ENCODE measurements at regions not wholly inside any gene's neighbourhood (a gene's known extent, or its start where the extent isn't known, plus 50 kb on each side); places are given as distances from the start of the nearest gene placed in this dataset.
"Not testable (repeated sequence)": the region's sequence is repeated elsewhere in the genome, so short reads cannot be mapped to it uniquely, and the experiment has no call there.

DNA sequence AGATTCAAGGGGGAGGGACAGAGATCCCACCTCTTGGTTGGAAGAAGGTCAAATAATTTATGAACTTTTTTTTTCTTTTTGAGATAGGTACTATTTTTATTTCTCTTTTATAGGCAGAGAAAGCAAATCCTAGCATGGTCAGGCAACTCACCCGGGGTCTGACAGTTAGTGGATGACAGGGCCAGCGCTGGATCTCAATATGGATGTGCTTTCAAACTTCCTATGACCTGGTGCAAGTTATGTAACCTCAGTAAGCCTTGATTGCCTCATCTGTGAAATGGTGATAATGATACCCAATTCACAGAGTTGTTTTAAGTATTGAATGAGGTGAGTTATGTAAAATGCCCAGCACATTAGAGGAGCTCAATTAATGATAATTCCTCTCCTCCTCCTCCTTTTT, 86.8 kb upstream of the MEF2A start:
- intact Hi-C loops (cut with DNase I), result loop anchor here in 1 of 2 donors (10.0 kb wide), 1 partner anchor 86 kb away; the partner anchor contains the start of gene MEF2A
- no peak for DNase-seq (ENCODE audit: low spot score)

DNA sequence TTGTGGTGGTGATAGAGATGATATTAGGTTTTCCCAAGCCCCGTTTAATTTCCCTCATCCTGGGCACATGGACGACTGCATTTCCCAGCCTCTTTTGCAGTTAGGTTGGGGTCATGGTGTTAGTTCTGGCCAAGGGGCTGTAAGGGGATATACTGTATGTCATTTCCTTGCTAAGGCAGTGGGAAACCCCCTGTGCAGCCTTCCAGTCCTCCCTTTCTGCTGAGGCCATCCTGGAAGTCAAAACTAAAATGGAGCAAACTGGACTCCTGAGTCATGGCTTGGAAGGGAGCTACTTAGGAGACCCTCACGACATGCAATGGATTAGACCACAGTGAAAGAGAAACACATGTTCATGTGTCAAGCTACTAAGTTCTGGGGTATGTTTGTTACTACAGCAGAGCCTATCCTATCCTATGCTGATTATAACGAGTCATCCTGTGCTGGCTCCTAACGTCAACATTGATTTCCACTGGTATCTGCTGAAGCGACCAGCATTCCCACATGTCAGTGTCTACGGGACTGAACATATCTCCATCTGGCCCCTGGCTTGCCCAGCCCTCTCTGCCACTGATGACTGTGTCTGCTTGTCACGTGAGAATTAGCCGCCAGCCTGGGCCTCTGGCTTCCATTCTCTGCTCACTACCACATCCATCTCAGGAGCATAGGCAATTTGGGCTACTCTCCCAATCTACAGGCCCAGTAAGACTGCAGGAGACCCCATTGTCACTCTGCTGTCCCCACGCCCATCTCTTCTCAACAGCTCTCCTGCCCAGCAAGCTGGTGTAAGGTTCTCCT, 85.6 kb upstream of the MEF2A start:
- intact Hi-C loops (cut with DNase I), result no loop called here
- no peak for DNase-seq (ENCODE audit: low spot score)

DNA sequence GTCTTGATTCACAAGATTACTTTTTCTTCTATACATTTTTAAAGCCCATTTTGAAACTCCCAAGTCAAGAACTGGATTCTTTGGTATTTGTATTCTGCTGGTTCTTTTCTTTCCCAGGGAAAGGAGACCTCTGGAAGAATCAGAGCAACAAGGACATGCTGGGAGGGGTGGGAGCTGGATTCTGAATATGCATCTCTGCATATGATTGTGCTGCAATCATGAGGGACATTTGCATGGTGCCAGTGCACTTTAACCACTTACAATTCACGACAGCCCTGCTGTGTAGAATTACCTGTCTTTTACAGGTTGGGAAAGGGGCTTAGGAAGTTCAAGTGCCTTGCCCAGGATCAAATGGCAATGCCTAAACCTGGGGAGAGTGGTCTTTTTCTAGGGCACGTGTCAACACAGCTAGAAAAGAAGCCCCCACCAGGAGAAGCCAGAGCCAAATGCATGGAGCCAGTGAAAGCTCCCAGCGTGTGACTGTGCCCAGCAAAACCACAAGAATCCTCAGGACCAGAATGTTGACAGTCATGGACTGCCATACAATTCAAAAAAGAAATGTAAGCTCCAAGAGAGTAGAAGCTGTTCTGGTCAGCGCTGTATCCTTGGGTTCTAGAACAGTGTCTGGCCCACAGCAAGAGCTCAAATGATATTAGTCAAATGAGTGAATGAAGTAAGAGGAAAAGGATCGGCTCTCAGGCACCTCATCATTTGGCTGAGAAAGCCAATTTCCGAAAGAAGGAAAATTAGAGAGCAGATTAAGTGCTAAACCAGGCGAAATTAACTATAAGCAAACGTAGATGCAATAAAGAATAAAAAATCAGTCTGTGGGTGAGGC, 84.5 kb upstream of the MEF2A start:
- no peak for DNase-seq (ENCODE audit: low spot score)
- intact Hi-C loops (cut with DNase I), result no loop called here

DNA sequence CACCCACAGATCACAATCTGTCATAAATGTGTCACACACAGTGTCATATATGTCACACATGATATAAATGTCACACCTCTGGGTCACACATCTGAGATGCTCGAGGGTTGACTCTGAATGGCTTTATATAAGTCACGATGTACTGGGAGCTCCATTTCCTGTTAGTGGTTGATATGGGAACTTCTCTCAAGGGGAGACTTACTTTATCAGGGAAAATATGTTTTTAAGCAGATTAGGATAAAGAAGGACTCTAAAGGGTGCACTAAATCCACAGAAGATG, 83.9 kb upstream of the MEF2A start:
- no peak for DNase-seq (ENCODE audit: low spot score)
- intact Hi-C loops (cut with DNase I), result no loop called here

DNA sequence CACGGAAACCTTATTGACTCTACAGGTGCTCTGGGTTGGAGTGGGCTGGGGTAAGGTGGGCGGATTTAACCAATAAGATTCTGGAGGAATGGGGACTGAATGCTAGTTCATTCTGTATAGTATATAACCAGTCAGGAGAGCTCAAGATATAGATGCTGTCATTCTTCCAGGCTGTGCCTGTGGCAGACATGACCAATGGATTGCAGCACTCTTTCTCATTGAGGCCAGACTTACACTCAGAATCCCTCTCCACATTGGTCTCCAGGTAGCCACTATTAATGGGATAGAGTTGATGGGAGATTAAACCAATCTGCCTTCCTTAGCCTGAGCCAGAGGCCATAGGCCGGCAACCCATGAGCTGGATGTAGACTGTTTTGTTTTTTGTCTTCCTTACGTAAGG, 82.8 kb upstream of the MEF2A start:
- intact Hi-C loops (cut with DNase I), result no loop called here
- no peak for DNase-seq (ENCODE audit: low spot score)

DNA sequence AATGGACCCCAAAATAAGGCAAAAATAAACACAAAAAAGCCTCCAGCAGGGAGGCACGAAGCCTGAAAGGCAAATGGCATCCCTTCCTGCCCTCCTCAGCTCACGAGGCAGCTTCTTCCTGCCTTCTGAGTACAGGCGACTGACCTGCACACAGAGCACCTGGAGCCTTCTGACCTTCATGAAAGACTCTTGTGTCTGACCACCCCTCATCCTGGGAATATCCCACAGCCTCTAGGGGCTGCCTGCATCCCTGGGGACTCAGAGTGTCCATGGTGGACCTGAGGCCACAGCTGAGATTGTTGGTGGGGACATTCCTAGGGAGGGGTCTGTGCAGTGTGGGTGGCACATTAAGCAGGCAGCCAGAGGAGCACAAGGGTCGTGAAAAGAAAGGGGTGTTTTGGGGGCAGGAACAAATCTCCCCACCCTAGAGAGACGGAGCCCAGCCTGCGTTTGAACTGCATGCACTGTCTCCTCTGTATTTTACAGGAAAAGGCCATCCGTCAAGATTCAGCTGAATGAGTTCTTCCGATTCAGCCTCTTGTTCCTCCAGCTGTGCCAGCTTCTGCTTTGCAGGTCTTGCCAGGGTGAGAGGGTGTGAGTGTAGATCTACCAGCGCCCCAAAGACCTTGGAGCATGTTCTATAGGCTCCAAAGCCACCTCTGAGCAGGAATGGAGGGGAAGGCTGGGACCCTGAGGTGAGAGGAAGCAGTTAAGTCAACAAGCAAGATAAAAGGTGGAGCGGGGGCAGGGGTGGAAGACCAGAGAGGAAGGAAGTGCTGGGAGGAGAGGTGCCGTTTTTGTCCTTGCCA, 80.4 kb upstream of the MEF2A start:
- DNase-seq (ENCODE audit: low spot score), result no peak
- intact Hi-C loops (cut with DNase I), result no loop called here

DNA sequence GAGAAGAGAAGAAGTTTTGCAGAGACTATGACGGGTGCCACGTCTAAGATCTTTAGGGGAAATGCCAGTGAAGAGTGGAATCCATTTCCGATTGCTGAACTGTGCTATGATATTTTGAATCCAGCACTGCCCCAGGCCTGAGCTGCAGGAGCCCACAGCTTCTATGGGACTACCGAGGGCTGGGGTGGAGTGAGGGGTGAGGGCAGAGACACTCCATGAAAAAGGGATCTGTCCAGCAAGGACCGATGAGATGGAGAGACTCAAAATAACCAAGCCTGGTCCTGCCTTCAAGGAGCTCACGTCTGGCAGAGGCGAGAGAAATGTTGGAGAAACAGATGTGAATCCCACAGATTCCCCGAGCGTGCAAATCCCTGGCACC, 79.8 kb upstream of the MEF2A start:
- intact Hi-C loops (cut with DNase I), result no loop called here
- DNase-seq (ENCODE audit: low spot score), result no peak

DNA sequence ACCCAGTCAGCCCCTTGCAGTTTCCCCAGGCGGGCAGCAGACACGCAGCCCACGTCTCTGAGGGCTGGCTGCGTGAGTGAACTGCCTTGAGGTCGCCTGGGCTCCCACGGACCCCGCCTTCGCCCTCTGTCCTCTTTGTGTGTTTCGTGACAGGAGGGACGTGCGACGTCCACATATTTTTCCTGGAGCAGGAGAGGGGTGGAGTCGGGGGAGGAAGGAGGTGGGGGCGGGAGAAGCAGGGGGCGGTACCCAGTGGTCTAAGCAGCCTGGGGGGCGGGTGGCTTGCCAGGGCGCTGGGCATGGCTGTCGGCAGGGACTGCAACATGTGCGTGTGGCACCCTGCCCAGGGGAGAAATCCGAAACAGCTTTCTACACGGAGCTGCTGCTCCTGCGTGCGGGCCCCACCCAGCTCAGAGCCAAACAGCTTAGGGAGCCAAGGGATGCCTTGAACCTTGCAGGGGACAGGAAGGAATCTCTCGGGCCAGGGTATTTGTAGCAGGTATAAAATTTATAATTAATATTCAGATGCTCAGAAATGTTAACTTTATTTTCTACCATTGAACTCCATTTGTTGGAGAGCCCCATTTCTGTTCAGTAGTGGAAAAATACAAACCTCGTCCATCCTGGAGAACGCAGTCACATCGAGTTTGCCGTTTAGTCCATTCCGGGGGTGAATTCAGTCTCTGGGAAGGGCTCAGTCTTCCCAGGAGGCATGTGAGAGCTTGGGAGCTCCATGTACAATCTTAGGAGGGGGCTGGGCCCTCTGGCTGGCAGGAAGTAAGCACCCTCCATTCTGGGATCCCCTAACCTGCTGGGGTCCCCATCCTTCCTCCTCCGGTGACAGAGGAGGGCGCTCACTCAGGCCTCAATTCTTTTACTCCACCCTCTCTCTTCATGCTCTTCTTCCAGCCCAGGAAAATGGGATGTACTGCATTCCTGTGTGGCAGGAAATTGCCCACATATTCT, 79.1 kb upstream of the MEF2A start:
- DNase-seq (ENCODE audit: low spot score), result peak; percentile 93
- intact Hi-C loops (cut with DNase I), result no loop called here

DNA sequence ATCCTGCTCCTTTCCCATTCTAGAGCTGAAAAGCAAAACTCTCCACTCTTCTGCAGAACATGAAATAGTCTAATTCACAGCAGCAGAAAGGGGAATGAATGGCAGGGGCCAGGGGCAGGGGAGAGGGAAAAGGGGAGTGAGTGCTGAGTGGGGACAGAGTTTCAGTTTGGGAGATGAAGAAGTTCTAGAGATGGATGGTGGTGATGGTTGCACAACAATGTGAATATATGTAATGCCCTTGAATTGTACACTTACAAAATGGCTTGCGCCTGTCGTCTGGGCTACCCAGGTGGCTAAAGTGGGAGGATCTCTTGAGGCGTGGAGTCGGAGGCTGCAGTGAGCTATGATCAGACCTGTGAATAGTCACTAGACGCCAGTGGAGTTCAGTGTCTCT, 78.5 kb upstream of the MEF2A start:
- intact Hi-C loops (cut with DNase I), result no loop called here
- DNase-seq (ENCODE audit: low spot score), result no peak

DNA sequence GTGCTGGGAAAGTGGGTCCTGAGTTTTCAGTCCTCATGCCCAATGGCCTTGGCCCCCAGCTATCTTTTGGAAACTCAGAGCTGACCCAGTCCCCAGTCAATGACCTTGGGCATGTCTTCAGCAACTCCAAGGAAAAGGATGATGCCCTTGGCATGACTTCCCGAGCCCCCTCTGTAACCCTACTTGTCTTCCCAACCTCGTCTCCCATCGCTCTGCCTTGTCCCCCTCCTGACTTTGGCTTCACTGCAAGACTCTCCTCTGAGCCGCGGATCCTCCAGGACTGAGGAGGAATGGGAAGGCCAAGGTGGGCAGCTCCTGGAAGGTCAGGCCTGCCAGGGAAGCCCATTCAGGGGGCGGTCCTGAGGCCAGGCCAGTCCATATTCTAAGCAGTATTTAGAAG, 73.5 kb upstream of the MEF2A start:
- DNase-seq (ENCODE audit: low spot score), result no peak
- intact Hi-C loops (cut with DNase I), result no loop called here

DNA sequence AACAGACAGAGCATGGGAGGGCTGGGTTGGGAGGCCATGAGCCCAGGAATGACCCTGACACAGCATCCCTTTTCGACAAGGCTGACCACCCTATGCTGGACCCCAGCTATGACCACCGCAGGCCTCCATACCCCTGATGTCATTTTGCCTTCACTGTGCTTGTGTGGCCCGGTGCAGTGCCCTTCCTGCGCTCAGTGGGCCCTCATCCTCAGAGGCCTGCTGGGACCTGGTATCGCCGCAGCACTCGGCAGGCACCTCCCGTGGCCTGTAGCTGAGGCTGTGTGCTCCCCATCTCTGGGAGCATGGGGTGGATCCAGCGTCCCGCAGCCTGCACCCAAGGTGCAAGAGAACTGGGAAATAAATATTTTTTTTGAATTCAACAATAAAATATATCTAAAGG, 73.1 kb upstream of the MEF2A start:
- intact Hi-C loops (cut with DNase I), result no loop called here
- peak; percentile 80 for DNase-seq (ENCODE audit: low spot score)

DNA sequence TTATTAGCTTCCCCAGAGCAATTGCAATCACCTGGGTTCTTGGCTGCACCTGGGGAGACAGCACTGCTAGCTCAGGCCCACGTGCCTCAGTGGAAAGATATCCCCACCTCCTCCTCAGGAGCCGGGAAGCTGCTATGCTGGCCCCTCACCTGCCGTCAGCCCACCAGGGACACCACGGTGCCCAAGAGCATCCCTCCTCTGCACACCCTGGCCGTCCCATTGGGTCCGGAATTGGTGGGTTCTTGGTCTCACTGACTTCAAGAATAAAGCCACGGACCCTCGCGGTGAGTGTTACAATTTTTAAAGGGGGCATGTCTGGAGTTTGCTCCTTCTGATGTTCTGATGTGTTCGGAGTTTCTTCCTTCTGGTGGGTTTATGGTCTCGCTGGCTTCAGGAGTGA, 72.3 kb upstream of the MEF2A start:
- DNase-seq (ENCODE audit: low spot score), result no peak

DNA sequence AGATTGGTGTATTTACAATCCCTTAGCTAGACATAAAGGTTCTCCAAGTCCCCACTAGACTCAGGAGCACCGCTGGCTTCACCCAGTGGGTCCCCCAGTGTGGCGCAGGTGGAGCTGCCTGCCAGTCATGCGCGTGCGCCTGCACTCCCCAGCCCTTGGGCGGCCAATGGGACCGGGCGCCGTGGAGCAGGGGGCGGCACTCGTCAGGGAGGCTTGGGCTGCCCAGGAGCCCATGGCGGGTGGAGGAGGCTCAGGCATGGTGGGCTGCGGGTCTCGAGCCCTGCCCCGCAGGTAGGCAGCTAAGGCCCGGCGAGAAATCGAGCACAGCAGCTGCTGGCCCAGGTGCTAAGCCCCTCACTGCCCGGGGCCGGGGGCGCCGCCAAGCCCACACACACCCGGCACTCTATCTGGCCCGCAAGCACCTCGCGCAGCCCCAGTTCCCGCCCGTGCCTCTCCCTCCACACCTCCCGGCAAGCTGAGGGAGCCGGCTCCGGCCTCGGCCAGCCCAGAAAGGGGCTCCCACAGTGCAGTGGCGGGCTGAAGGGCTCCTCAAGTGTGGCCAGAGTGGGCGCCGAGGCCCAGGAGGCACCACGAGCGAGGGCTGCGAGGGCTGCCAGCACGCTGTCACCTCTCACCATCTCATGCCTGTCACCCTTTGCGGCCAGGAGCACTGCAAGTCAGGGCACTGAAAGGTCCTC, 71.1 kb upstream of the MEF2A start:
- DNase-seq (ENCODE audit: low spot score); intact Hi-C loops (cut with DNase I): not testable (repeated sequence)

More for the DNA sequence above, 72.3 kb upstream of the MEF2A start:
- intact Hi-C loops (cut with DNase I), result no loop called here

DNA sequence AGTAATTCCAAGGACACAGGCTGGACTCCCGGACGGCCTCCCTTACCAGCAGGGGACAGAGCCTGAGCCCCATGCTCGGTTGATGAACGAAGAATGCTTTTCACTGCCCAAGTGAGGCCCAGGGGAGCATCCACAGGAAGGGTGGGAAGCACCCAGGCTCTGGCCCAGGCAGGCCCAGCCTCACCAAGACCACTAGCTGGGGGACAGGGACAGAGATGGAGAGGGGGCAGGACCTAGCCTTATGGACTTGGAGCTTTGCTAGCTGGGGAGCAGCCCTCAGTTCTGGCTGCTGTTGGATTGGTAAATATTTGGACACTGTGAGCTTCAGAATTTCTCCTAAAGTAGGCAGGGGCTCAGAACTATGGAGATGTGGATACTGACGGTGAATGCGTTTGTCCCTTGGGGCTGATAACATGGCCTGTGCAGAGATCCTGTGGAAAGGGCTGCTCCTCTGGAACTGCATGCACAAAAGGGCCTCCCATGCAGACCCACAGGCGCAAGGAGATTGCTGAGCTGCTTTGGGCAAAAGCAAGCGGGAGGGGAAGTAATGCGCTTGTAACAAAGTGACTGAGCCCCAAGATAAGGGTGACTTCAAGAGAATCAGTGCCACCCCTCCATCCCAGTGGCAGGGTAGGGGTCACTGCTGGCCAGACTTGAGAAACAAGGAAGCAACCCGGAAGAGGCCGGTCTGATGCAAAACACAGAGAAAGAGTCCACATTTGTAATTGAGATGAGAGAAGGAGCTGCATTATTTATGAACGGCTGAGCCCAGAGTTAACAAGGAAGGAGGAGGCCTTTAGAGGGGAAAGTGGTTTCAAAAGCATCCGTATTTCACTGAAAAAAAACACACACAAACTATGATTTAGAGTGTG, 70.1 kb upstream of the MEF2A start:
- intact Hi-C loops (cut with DNase I), result no loop called here

DNA sequence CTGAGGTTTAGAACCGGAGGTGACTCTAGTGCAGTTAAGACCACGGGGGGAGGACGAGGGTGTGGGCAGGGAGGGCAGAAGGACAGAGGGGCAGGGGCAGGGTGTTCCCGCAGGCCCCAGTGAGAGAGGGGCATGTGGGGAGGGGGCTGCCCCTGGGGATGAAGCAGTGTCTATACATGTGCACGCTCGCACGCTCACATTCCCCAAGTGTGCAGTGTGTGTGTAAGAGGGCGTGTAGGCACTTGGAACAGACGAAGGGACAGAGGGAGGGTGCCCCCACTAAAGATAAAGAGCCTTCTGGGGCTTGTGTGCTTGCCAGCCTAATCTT, 69.5 kb upstream of the MEF2A start:
- no peak for DNase-seq (ENCODE audit: low spot score)
- intact Hi-C loops (cut with DNase I), result no loop called here

More for the DNA sequence above, 70.1 kb upstream of the MEF2A start:
- DNase-seq (ENCODE audit: low spot score), result no peak

DNA sequence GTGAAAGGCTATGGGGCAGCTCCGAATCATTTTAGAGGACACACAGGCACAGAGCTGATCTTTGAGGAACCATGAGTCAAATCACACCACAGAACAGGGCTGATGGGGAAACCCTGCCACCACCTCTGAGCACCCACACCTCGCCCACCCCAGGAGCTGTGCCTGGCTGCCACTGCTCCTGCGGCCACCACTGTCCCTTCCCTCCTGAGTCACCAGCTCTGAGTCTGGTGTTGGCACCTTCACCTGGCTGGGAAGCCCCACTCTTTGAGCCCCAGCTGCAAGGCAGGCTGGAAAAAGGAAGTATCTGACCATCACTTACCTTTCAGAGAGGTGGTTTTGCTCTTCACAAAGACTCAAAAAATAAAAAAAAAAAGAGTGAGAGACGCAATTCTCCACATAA, 63.6 kb upstream of the MEF2A start:
- intact Hi-C loops (cut with DNase I), result no loop called here
- no peak for DNase-seq (ENCODE audit: low spot score)

DNA sequence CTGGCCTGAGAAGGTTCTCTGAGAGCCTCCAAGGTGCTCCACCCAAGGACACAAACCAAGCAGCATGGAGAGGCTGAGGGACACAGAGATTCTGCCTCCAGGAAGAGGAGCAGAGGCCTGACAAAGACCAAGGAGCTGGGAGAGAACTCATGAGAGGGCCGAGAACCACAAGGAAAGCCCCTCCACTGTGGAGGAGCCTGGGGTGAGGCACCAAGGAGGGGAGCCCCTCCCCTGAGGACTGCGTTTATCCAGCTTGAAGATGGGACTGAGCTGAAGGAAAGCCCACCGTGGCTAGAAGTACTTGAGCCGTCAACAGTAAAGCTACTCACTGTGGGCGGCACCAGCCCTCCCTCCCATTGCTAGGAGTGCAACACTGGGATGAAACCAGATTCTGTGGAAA, 63.1 kb upstream of the MEF2A start:
- DNase-seq (ENCODE audit: low spot score), result no peak
- intact Hi-C loops (cut with DNase I), result no loop called here

DNA sequence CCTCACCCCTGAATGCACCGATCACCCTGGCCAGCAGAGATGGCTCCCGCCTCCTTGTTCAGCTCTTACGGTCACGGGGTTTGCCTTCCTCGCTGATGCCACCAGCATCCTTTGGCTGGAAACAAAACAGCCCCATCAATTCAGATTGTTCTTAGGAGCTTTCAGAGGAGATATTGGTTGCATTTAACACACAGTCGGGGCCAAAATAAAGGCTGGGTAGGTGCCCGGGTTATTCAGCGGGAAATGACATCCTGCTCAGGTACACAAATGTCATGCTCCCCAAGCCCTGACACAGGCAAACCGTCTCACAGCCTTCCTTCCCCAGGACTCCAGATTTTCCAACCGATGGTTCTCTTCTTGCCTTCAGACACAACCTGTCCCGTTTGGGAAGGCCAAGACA, 62.4 kb upstream of the MEF2A start:
- intact Hi-C loops (cut with DNase I), result no loop called here
- DNase-seq (ENCODE audit: low spot score), result no peak
